A549 (cell line): ENCODE measurements at regions not wholly inside any gene's neighbourhood (a gene's known extent, or its start where the extent isn't known, plus 50 kb on each side); places are given as distances from the start of the nearest gene placed in this dataset.

Experiments used
- ATAC-seq, 2 experiments: fragments of 200-7000 bp in 1 of 2; fragments of >200 bp in 1 of 2; cut with Nextera tagmentation in 1 of 2; cut with Tn5 transposase in 1 of 2; 3 replicates each; pipeline versions ENCODE4 v1.8.0 to v1.9.1; 2018 to 2020; ENCODE audit warnings: mild to moderate bottlenecking in 1 of 2, moderate library complexity in 1 of 2
- CTCF ChIA-PET: fragments of 300-600 bp; sonication (Branson Sonifier 250); formaldehyde crosslinking; extraction: SDS; loops from one replicate; lab custom pipeline; 2021; ENCODE audit warnings: antibody characterized with exemption, inconsistent platforms; lab: Yijun Ruan, JAX
- POLR2A ChIA-PET: fragments of 350-600 bp; formaldehyde crosslinking; extraction: SDS; loops from one replicate; lab custom pipeline; 2021; ENCODE audit warnings: antibody characterized with exemption, inconsistent platforms; lab: Yijun Ruan, JAX
- DNase-seq, 2 experiments: peaks; one replicate each; pipeline versions ENCODE4 v3.0.0 to v3.0.0-alpha.2; 2011 to 2016; ENCODE audit warnings: low read depth in 1 of 2, low spot score in 1 of 2
- FAIRE-seq: peaks from 2 replicates; lab custom pipeline; 2011; peaks lifted over from hg19 to GRCh38; lab: Jason Lieb, UNC
- H3K27ac ChIP-seq, 2 experiments: fragments of >200 bp; sonication (Bioruptor Twin); formaldehyde crosslinking; 3 replicates each; pipeline ENCODE4 v1.5.1; 2016 to 2017
- H3K4me1 ChIP-seq: fragments of >200 bp; sonication (Bioruptor Twin); formaldehyde crosslinking; 3 replicates; pipeline ENCODE4 v1.6.1; 2016
- H3K4me2 ChIP-seq: fragments of >200 bp; sonication (Bioruptor Twin); formaldehyde crosslinking; 3 replicates; pipeline ENCODE4 v1.6.1; 2016
- H3K4me3 ChIP-seq: fragments of >200 bp; sonication (Bioruptor Twin); formaldehyde crosslinking; 3 replicates; pipeline ENCODE4 v1.5.1; 2016
- H3K9me3 ChIP-seq: fragments of >200 bp; sonication (Bioruptor Twin); formaldehyde crosslinking; 3 replicates; pipeline ENCODE4 v1.6.1; 2016
- ATOH8 ChIP-seq: fragments of 250-450 bp; sonication (Bioruptor Pico); IDR thresholded peaks from 2 replicates; pipeline ENCODE4 v1.5.0; 2020; ENCODE audit warnings: low read depth, mild to moderate bottlenecking, moderate library complexity
- BHLHE40 ChIP-seq: IDR thresholded peaks from 2 replicates; pipeline ENCODE4 v1.6.1; 2012; ENCODE audit warnings: low read depth, low read length, inconsistent platforms
- CEBPB ChIP-seq, 2 experiments: fragments of >200 bp in 1 of 2; sonication (Bioruptor Twin) in 1 of 2; formaldehyde crosslinking in 1 of 2; IDR thresholded peaks; 2 replicates each; pipeline ENCODE4 v1.6.1; 2012 to 2016
- CHD4 ChIP-seq: fragments of 200-600 bp; sonication (generic); IDR thresholded peaks from 2 replicates; pipeline ENCODE4 v1.6.1; 2016; ENCODE audit warnings: antibody characterized with exemption, mild to moderate bottlenecking, borderline replicate concordance
- EP300 ChIP-seq, 2 experiments: fragments of >200 bp; sonication (Bioruptor Twin); formaldehyde crosslinking; IDR thresholded peaks; 2 replicates in 1 of 2; 3 replicates in 1 of 2; pipeline ENCODE4 v1.6.1; 2016 to 2017
- ESRRA ChIP-seq: fragments of 150-350 bp; IDR thresholded peaks from 2 replicates; pipeline ENCODE4 v1.6.1; 2014; ENCODE audit warnings: mild to moderate bottlenecking, low read length, borderline replicate concordance
- FOSB ChIP-seq: fragments of 250-450 bp; sonication (Bioruptor Pico); IDR thresholded peaks from 2 replicates; pipeline ENCODE4 v1.5.0; 2020; ENCODE audit warnings: mild to moderate bottlenecking, moderate library complexity
- FOSL2 ChIP-seq, 2 experiments: fragments of 450-650 bp in 1 of 2; fragments of >200 bp in 1 of 2; sonication (Bioruptor Twin) in 1 of 2; formaldehyde crosslinking; IDR thresholded peaks; 2 replicates each; pipeline versions ENCODE4 v1.5.0 to v1.6.1; 2016 to 2020; ENCODE audit warnings: mild to moderate bottlenecking in 1 of 2, moderate library complexity in 1 of 2
- HDAC2 ChIP-seq: fragments of 200-600 bp; sonication (generic); IDR thresholded peaks from 2 replicates; pipeline ENCODE4 v1.6.1; 2016
- HES2 ChIP-seq: fragments of >200 bp; sonication (Bioruptor Twin); formaldehyde crosslinking; IDR thresholded peaks from 2 replicates; pipeline ENCODE4 v1.6.1; 2016
- HEYL ChIP-seq: fragments of 250-450 bp; sonication (Bioruptor Pico); IDR thresholded peaks from 2 replicates; pipeline ENCODE4 v1.8.0; 2021; ENCODE audit warnings: mild to moderate bottlenecking, moderate library complexity
- HOXA7 ChIP-seq: fragments of 250-450 bp; sonication (Bioruptor Pico); IDR thresholded peaks from 2 replicates; pipeline ENCODE4 v1.5.0; 2020; ENCODE audit warnings: mild to moderate bottlenecking, moderate library complexity
- JUNB ChIP-seq: fragments of >200 bp; sonication (Bioruptor Twin); formaldehyde crosslinking; IDR thresholded peaks from 2 replicates; pipeline ENCODE4 v1.6.1; 2016
- MYC ChIP-seq: IDR thresholded peaks from 2 replicates; pipeline ENCODE4 v1.6.1; 2012; ENCODE audit warnings: mild to moderate bottlenecking, inconsistent platforms, low read length, improper control_type of control experiment, borderline replicate concordance
- NR3C1 ChIP-seq: fragments of >200 bp; sonication (Bioruptor Twin); formaldehyde crosslinking; IDR thresholded peaks from 3 replicates; pipeline ENCODE4 v1.6.1; 2017
- POLR2AphosphoS2 ChIP-seq: conservative IDR thresholded peaks from 2 replicates; pipeline ENCODE4 v1.6.1; 2012; ENCODE audit warnings: low read length, improper control_type of control experiment, inconsistent platforms
- RAD21 ChIP-seq, 2 experiments: fragments of >200 bp in 1 of 2; sonication (Bioruptor Twin) in 1 of 2; formaldehyde crosslinking in 1 of 2; IDR thresholded peaks in 1 of 2; conservative IDR thresholded peaks in 1 of 2; 2 replicates in 1 of 2; 3 replicates in 1 of 2; pipeline ENCODE4 v1.6.1; 2012 to 2018; ENCODE audit warnings: inconsistent platforms in 1 of 2
- RARB ChIP-seq: fragments of 250-450 bp; sonication (Bioruptor Pico); IDR thresholded peaks from 2 replicates; pipeline ENCODE4 v1.8.0; 2021; ENCODE audit warnings: mild to moderate bottlenecking, moderate library complexity
- SMC3 ChIP-seq: fragments of >200 bp; sonication (Bioruptor Twin); formaldehyde crosslinking; IDR thresholded peaks from 3 replicates; pipeline ENCODE4 v1.6.1; 2018; ENCODE audit warnings: inconsistent platforms
- TFCP2L1 ChIP-seq: fragments of 250-450 bp; sonication (Bioruptor Pico); IDR thresholded peaks from 2 replicates; pipeline ENCODE4 v1.5.0; 2021; ENCODE audit warnings: mild to moderate bottlenecking
- ZC3H11A ChIP-seq: fragments of 450-650 bp; IDR thresholded peaks from 2 replicates; pipeline ENCODE4 v1.6.1; 2014; ENCODE audit warnings: antibody characterized with exemption, mild to moderate bottlenecking
- ZNF302 ChIP-seq: fragments of 250-450 bp; sonication (Bioruptor Pico); IDR thresholded peaks from 2 replicates; pipeline ENCODE4 v1.9.0; 2021; ENCODE audit warnings: inconsistent platforms, mild to moderate bottlenecking, moderate library complexity
- WGBS: methylation state at CpG from one replicate; pipeline ENCODE4 v1.1.6; 2017; ENCODE audit errors: missing lambda C conversion rate; 5-methylcytosine and 5-hydroxymethylcytosine counted together
- TF ChIP-seq, protein P1 (sequence below): IDR thresholded peaks from 2 replicates; pipeline ENCODE4 v1.6.1; 2012; ENCODE audit warnings: low read depth, borderline replicate concordance
- TF ChIP-seq, protein P2 (sequence below): fragments of 150-350 bp; IDR thresholded peaks from 2 replicates; pipeline ENCODE4 v1.6.1; 2014; ENCODE audit warnings: low read depth, mild to moderate bottlenecking, low read length
- TF ChIP-seq, protein P3 (sequence below): fragments of 200-600 bp; sonication (generic); IDR thresholded peaks from 2 replicates; pipeline ENCODE4 v1.6.1; 2016; ENCODE audit warnings: antibody characterized with exemption, mild to moderate bottlenecking, moderate library complexity
- TF ChIP-seq, protein P4 (sequence below): IDR thresholded peaks from 2 replicates; pipeline ENCODE4 v1.6.1; 2012

DNA sequence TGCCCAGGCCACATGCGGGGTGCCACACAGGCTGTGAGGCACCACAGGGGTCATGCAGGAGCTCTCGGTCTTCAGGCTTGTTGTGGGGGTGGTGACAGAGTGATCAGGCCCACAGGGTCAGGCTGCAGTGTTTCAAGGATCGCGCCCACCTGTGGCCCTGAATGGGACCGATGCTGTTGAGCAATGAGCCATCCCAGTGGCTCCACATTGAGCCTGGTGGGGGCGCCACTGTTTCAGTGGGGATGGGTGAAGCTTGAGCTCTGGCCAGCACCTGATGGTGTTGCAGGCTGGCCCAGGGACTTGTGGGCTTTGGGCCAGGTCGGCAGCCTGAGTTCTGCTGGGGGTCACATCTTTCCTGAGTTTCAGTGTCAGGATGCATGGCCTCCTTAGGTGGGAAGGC lies 230.1 kb downstream of the UBE3A start:
- ChIA-PET POLR2A (no interaction called here), CTCF (no interaction called here)
- ATAC-seq, result no peak
- WGBS, result 35% methylated on average over 5 of the region's 7 CpGs
- no peak overlapping the region for H3K4me2 ChIP-seq
- H3K4me3 ChIP-seq, result no peak overlapping the region
- no peak for DNase-seq
- H3K9me3 ChIP-seq, result no peaks in the 10 kb centered on the region; the same call in 2 of the 3 replicates
- no peak for FAIRE-seq
- no peak for TF ChIP-seq FOSB (CRISPR knock-in tag)
- TF ChIP-seq JUNB, result no peak
- no peak for TF ChIP-seq ESRRA
- no peak for TF ChIP-seq CHD4
- TF ChIP-seq, protein P1, sequence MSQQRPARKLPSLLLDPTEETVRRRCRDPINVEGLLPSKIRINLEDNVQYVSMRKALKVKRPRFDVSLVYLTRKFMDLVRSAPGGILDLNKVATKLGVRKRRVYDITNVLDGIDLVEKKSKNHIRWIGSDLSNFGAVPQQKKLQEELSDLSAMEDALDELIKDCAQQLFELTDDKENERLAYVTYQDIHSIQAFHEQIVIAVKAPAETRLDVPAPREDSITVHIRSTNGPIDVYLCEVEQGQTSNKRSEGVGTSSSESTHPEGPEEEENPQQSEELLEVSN, result no peak
- TF ChIP-seq CEBPB (IDR thresholded peaks at IDR 0.05), result no peak
- no peak for TF ChIP-seq ATOH8 (CRISPR knock-in tag)
- no peak for TF ChIP-seq NR3C1
- TF ChIP-seq TFCP2L1 (CRISPR knock-in tag), result no peak
- TF ChIP-seq HES2, result no peak
- TF ChIP-seq BHLHE40, result no peak
- no peak for TF ChIP-seq POLR2AphosphoS2
- no peak for TF ChIP-seq FOSL2 (IDR thresholded peaks at IDR 0.05)
- no peak for TF ChIP-seq FOSL2 (CRISPR knock-in tag; IDR thresholded peaks at IDR 0.05)
- TF ChIP-seq HEYL, result no peak
- no peak for TF ChIP-seq RARB (CRISPR knock-in tag)
- TF ChIP-seq ZNF302 (CRISPR knock-in tag), result no peak
- TF ChIP-seq, protein P2, sequence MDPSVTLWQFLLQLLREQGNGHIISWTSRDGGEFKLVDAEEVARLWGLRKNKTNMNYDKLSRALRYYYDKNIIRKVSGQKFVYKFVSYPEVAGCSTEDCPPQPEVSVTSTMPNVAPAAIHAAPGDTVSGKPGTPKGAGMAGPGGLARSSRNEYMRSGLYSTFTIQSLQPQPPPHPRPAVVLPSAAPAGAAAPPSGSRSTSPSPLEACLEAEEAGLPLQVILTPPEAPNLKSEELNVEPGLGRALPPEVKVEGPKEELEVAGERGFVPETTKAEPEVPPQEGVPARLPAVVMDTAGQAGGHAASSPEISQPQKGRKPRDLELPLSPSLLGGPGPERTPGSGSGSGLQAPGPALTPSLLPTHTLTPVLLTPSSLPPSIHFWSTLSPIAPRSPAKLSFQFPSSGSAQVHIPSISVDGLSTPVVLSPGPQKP, result no peak
- TF ChIP-seq, protein P3, sequence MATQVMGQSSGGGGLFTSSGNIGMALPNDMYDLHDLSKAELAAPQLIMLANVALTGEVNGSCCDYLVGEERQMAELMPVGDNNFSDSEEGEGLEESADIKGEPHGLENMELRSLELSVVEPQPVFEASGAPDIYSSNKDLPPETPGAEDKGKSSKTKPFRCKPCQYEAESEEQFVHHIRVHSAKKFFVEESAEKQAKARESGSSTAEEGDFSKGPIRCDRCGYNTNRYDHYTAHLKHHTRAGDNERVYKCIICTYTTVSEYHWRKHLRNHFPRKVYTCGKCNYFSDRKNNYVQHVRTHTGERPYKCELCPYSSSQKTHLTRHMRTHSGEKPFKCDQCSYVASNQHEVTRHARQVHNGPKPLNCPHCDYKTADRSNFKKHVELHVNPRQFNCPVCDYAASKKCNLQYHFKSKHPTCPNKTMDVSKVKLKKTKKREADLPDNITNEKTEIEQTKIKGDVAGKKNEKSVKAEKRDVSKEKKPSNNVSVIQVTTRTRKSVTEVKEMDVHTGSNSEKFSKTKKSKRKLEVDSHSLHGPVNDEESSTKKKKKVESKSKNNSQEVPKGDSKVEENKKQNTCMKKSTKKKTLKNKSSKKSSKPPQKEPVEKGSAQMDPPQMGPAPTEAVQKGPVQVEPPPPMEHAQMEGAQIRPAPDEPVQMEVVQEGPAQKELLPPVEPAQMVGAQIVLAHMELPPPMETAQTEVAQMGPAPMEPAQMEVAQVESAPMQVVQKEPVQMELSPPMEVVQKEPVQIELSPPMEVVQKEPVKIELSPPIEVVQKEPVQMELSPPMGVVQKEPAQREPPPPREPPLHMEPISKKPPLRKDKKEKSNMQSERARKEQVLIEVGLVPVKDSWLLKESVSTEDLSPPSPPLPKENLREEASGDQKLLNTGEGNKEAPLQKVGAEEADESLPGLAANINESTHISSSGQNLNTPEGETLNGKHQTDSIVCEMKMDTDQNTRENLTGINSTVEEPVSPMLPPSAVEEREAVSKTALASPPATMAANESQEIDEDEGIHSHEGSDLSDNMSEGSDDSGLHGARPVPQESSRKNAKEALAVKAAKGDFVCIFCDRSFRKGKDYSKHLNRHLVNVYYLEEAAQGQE, result no peak
- H3K4me1 ChIP-seq, result no peaks in the 10 kb centered on the region
- H3K27ac ChIP-seq, result no peak overlapping the region

DNA sequence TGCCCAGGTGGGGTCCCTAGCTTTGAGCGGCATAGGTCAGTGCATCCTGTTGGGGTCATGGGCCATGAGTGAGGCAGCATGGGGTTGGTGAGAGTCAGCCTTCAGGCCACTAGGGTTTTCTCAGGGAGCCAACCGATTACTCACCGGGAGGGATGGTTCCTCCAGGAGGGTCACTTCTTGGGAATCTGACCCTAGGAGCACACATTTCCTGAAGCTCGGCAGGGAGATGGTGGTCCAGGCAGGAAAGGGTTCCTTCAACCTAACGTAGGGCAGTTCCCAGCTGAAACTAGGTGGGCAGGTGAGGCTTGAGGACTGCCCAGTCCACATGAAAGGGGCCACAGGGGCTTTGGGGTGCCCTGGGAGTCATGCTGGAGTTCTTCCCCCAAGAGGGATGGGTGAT lies 218.0 kb downstream of the UBE3A start:
- Histone ChIP-seq H3K27ac (no peak overlapping the region), H3K4me2 (no peak overlapping the region), H3K4me1 (no peaks in the 10 kb centered on the region), H3K9me3 (no peaks in the 10 kb centered on the region), H3K4me3 (no peak overlapping the region)
- DNase-seq, result no peak
- FAIRE-seq, result no peak
- TF ChIP-seq ZC3H11A, result no peak
- no peak for TF ChIP-seq EP300 (IDR thresholded peaks at IDR 0.05)
- TF ChIP-seq, protein P4, sequence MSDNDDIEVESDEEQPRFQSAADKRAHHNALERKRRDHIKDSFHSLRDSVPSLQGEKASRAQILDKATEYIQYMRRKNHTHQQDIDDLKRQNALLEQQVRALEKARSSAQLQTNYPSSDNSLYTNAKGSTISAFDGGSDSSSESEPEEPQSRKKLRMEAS, result no peak
- no peak for TF ChIP-seq RAD21 (conservative IDR thresholded peaks at IDR 0.05 in 1 of 2, IDR thresholded peaks at IDR 0.05 in 1 of 2)
- TF ChIP-seq SMC3, result no peak
- TF ChIP-seq HOXA7 (CRISPR knock-in tag), result no peak
- TF ChIP-seq RARB (CRISPR knock-in tag), result no peak
- TF ChIP-seq MYC, result no peak
- TF ChIP-seq HDAC2, result no peak
- no peak for TF ChIP-seq TFCP2L1 (CRISPR knock-in tag)
- TF ChIP-seq ESRRA, result no peak
- 27% methylated on average over 3 of the region's 5 CpGs for WGBS
- no peak for ATAC-seq
- CTCF ChIA-PET, result no interaction called here
- POLR2A ChIA-PET, result no interaction called here
